Ovary (tissue), 7 donors: ENCODE measurements at regions not wholly inside any gene's neighbourhood (a gene's known extent, or its start where the extent isn't known, plus 50 kb on each side); places are given as distances from the start of the nearest gene placed in this dataset.

Experiments
- DNase-seq, 5 donors: peaks; one replicate each; pipeline ENCODE4 v3.0.0-alpha.2; 2019 to 2020
- H3K27ac ChIP-seq, 2 donors: fragments of 200-600 bp; one replicate each; pipeline versions ENCODE4 v1.5.1 to v1.8.0; 2019 to 2022
- H3K27me3 ChIP-seq: fragments of 200-600 bp; one replicate; pipeline ENCODE4 v1.8.0; 2022
- H3K36me3 ChIP-seq: fragments of 200-600 bp; sonication (generic); one replicate; pipeline ENCODE4 v1.5.1; 2019
- H3K4me1 ChIP-seq: one replicate; pipeline ENCODE4 v1.8.1; 2013; ENCODE audit warnings: mild to moderate bottlenecking, moderate library complexity; ENCODE audit not compliant: insufficient read depth
- H3K4me3 ChIP-seq: fragments of 200-600 bp; sonication (generic); one replicate; pipeline ENCODE4 v1.5.1; 2017
- H3K9me3 ChIP-seq, 2 donors: fragments of 200-600 bp in 1 of 2; sonication (generic) in 1 of 2; one replicate each; pipeline versions ENCODE4 v1.5.1 to v1.8.1; 2013 to 2019; ENCODE audit warnings: mild to moderate bottlenecking in 1 of 2, moderate library complexity in 1 of 2
- CTCF ChIP-seq, 3 donors: fragments of 450-650 bp in 2 of 3; fragments of 200-600 bp in 1 of 3; IDR thresholded peaks; one replicate each; pipeline versions ENCODE4 v1.5.1 to v1.8.0; 2016 to 2022; ENCODE audit warnings: antibody characterized with exemption in 3 of 3, mild to moderate bottlenecking in 1 of 3
- EP300 ChIP-seq: sonication (generic); formaldehyde crosslinking; IDR thresholded peaks from one replicate; pipeline ENCODE4 v1.6.1; 2017; ENCODE audit warnings: antibody characterized with exemption
- POLR2A ChIP-seq: fragments of 450-650 bp; IDR thresholded peaks from one replicate; pipeline ENCODE4 v1.6.1; 2017; ENCODE audit warnings: antibody characterized with exemption, mild to moderate bottlenecking, moderate library complexity
- WGBS, 3 donors: extraction: QIAGEN DNeasy Blood & Tissue Kit in 1 of 3; methylation state at CpG; one replicate each; pipeline versions ENCODE4 v1.1.5 to v1.1.7; 2013 to 2017; 5-methylcytosine and 5-hydroxymethylcytosine counted together
- intact Hi-C, 4 donors: fragments of 100-400 bp; cut with DNase I; formaldehyde crosslinking; loops; one replicate each; pipeline versions ENCODE4 v1.11.0 to v1.15.1; 2022 to 2023
- donor health status: DM: no; HTN: no; CAD: no; lungs with moderate emphysema.
- donor health status: DM: no; HTN: no; CAD: no.
- donor health status: Bipolar disorder and iron deficiency.
- donor health status: DM: no; HTN: no; CAD: no.
- donor health status: DM: yes; HTN: yes; CAD: no.

- no peak for TF ChIP-seq EP300
- no peak for TF ChIP-seq POLR2A
- no peak for TF ChIP-seq CTCF (IDR thresholded peaks at IDR 0.05)
- WGBS, 3 donors: 39 to 49% (median 45%) methylated on average over 2 of the region's 2 CpGs
- DNase-seq: no peak
- Histone ChIP-seq H3K27me3 (no peaks in the 10 kb centered on the region), H3K36me3 (no peaks in the 10 kb centered on the region), H3K27ac (no peak overlapping the region), H3K4me3 (no peak overlapping the region), H3K4me1 (peaks cover 21% of the 10 kb centered on the region), H3K9me3 (no peaks in the 10 kb centered on the region)
- intact Hi-C loops: no loop called here
Observed at GRCh38 chr14:23702656-23703426, 66.7 kb downstream of the DHRS2 start.

- no peak for DNase-seq
- Histone ChIP-seq H3K4me1 (peaks cover 10% of the 10 kb centered on the region), H3K4me3 (no peak overlapping the region), H3K36me3 (no peaks in the 10 kb centered on the region), H3K9me3 (no peaks in the 10 kb centered on the region), H3K27ac (no peak overlapping the region), H3K27me3 (no peaks in the 10 kb centered on the region)
- WGBS, 3 donors: 56 to 64% (median 60%) methylated on average over 2 of the region's 2 CpGs
- intact Hi-C loops: no loop called here
- no peak for TF ChIP-seq EP300
- TF ChIP-seq CTCF (IDR thresholded peaks at IDR 0.05): no peak
- TF ChIP-seq POLR2A: no peak
Observed at GRCh38 chr14:23704890-23705289, 68.7 kb downstream of the DHRS2 start.

- Histone ChIP-seq H3K4me3 (no peak overlapping the region), H3K27me3 (no peaks in the 10 kb centered on the region), H3K27ac (no peak overlapping the region), H3K9me3 (no peaks in the 10 kb centered on the region), H3K4me1 (no peaks in the 10 kb centered on the region), H3K36me3 (no peaks in the 10 kb centered on the region)
- intact Hi-C loops: no loop called here
- WGBS, 3 donors: 93 to 94% (median 94%) methylated on average over 5 of the region's 5 CpGs
- TF ChIP-seq EP300 (no peak), CTCF (IDR thresholded peaks at IDR 0.05) (no peak), POLR2A (no peak)
- no peak for DNase-seq
Observed at GRCh38 chr14:23707415-23707814, 71.3 kb downstream of the DHRS2 start.

GRCh38 chr14:23708343-23708742 is 72.2 kb downstream of the DHRS2 start:
- Histone ChIP-seq H3K4me3 (no peak overlapping the region), H3K27ac (no peak overlapping the region), H3K4me1 (no peaks in the 10 kb centered on the region), H3K27me3 (no peaks in the 10 kb centered on the region), H3K36me3 (no peaks in the 10 kb centered on the region), H3K9me3 (no peaks in the 10 kb centered on the region)
- 66 to 80% (median 74%) methylated on average over 4 of the region's 4 CpGs for WGBS, 3 donors
- TF ChIP-seq CTCF (IDR thresholded peaks at IDR 0.05) (no peak), POLR2A (no peak)
- intact Hi-C loops: no loop called here
- DNase-seq: no peak
